A673 (cell line): ENCODE measurements at regions not wholly inside any gene's neighbourhood (a gene's known extent, or its start where the extent isn't known, plus 50 kb on each side); places are given as distances from the start of the nearest gene placed in this dataset.

ENCODE experiments used
- EZH2 ChIP-seq: fragments of 200-600 bp; sonication (generic); IDR thresholded peaks from 2 replicates; pipeline ENCODE4 v1.6.1; 2017; ENCODE audit warnings: borderline replicate concordance, low read depth, mild to moderate bottlenecking, mixed read lengths, antibody characterized with exemption, low read length; ENCODE audit not compliant: poor library complexity, severe bottlenecking
- TF ChIP-seq, protein P1 (sequence below): fragments of 300-800, 200-600 bp; sonication (generic); conservative IDR thresholded peaks from 2 replicates; pipeline ENCODE4 v1.5.1; 2017; ENCODE audit warnings: low read depth, mild to moderate bottlenecking, antibody characterized with exemption, low read length, moderate library complexity, mixed read lengths

DNA sequence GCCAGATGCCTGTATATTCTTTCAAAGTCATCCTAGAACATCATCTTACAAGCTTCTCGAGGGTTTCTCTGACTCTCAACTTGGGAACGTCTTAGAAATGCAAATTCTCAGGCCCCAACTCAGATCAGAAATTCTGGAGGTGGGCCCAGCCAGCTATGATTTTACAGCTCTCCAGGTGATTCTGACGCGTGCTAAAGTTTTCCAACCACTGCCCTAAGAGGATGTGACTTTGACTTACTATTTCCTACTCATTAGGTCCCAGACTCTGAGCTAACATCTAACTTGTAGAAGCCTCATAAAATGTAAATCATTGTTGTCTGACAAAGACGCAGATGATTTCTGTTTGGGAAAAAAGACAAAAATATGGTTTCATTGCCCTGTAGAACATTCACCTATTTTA, 61.1 kb downstream of the IRAG1 start:
- TF ChIP-seq, protein P1, sequence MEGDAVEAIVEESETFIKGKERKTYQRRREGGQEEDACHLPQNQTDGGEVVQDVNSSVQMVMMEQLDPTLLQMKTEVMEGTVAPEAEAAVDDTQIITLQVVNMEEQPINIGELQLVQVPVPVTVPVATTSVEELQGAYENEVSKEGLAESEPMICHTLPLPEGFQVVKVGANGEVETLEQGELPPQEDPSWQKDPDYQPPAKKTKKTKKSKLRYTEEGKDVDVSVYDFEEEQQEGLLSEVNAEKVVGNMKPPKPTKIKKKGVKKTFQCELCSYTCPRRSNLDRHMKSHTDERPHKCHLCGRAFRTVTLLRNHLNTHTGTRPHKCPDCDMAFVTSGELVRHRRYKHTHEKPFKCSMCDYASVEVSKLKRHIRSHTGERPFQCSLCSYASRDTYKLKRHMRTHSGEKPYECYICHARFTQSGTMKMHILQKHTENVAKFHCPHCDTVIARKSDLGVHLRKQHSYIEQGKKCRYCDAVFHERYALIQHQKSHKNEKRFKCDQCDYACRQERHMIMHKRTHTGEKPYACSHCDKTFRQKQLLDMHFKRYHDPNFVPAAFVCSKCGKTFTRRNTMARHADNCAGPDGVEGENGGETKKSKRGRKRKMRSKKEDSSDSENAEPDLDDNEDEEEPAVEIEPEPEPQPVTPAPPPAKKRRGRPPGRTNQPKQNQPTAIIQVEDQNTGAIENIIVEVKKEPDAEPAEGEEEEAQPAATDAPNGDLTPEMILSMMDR = no peak
- no peak for TF ChIP-seq EZH2
